EH (cell line): ENCODE measurements at regions not wholly inside any gene's neighbourhood (a gene's known extent, or its start where the extent isn't known, plus 50 kb on each side); places are given as distances from the start of the nearest gene placed in this dataset.

Source experiments
- DNase-seq: peaks from one replicate; pipeline ENCODE4 v3.0.0-alpha.2; 2015; ENCODE audit warnings: low read depth

DNA sequence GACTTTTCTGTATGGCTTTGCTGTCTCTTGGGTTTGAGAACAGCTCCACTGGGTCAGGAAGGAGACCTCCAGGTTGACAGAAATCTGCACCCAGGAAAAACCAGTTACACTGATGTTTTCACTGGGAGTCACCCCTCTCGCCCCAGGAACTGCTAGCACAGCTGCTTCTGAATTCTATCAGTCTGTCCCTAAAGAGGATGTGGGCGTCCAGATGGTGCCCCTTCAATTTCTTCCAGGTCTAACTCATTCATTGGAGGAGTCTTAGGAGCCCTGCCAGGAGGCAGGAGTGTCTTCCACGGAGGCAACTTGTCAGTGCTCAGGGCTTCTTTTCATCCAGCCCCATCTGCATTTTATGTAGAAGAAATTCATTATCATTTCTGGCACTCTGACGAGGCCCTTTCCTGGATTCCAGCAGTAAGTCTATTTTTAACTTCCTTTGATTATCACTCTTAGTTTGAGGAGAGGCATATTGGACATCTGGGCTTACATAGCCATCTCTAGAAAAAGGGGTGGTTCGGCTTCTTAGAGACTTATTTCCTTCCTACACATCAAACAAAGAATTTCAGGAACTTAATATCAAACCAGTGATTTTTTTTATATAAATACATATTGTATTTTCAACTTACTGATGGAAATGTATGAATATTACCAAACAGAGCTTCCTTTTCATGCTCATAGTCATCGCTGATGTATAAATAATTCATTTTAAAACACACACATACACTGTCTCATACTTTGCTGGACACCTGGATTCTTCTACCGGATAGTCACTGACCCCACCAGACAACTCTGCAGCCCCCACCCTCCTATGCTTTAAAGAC, 148.8 kb downstream of the IRX2 start:
- no peak for DNase-seq

DNA sequence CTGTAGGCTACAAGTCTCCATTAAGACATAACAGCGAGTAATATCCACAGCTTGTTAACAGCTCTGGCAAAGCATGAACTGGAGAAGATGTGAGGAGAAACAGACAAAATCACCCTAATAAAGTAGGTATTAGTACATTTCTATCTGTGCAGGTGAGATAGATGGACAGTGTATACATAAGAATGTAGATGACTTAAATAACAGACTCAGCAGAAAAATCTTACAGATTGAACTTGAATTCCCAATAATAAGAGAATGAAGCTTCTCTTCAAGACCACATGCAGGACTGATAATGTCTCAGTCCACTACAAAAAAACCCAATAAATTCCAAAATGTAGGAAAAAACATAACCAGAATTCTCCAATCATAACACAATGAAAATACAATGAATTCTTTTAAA, 153.0 kb downstream of the IRX2 start:
- no peak for DNase-seq

DNA sequence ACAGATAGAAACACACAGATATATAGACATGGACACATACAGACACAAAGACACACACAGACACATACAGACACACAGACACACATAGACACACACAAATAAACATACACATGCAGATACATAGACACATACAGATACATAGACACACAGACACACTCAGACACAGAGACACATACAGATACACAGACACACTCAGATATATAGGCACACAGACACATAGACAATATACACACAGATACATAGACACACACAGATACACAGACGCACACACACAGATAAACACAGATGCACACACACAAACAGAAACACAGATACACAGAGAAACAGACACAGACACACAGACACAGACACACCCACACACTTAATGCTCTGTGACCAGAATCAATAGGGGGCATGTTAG, 156.8 kb downstream of the IRX2 start:
- no peak for DNase-seq

DNA sequence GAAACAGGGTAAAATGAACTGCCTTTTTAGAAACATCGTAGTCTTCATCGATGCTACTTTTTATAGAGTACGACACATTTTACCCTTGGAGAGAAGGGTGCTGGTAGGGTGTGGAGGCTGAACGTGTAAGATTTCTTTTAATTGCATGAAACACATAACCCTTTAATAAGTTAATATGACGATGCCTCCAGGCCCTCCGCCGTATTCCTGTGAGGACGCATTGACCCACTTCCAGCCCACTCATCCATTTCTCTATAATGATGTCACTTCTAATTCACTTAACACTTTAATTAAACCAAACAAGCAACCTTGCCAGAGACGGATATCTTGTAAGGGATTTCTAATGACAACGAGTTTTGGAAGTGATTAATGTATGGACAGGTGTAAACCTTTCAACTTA, 158.7 kb downstream of the IRX2 start:
- DNase-seq, result no peak

DNA sequence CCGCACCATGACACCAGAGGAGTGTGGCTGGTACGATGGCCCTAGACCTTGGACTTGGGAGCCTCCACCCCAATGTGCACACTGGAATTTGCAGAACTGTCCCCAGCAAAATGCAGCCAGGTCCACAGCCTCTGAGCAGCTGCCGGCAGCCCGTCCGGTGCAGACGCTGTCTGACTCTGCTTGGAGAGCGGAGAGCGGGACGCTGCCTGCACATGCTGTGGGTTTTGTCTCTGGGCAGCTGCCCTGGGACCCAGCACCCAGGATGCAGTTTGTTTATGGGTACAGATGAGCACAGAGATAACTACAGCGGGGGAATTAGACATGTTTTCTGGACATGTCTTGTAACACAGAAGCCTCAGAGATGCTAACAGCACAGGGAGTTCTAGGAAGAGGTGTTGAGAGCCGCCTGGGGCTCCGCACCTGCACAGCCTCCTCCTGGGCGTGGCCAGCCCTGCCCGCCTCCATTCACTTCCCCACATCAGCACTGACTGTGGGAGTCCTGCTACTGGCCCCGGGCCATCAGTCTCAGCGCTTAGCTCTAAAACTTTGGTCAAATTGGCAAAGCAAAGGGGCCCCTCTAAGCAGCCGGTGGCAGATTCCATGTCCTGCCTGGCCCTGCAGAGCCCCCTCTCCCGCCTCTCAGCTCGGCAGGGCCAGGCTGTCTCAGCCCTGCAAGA, 159.6 kb downstream of the IRX2 start:
- no peak for DNase-seq

DNA sequence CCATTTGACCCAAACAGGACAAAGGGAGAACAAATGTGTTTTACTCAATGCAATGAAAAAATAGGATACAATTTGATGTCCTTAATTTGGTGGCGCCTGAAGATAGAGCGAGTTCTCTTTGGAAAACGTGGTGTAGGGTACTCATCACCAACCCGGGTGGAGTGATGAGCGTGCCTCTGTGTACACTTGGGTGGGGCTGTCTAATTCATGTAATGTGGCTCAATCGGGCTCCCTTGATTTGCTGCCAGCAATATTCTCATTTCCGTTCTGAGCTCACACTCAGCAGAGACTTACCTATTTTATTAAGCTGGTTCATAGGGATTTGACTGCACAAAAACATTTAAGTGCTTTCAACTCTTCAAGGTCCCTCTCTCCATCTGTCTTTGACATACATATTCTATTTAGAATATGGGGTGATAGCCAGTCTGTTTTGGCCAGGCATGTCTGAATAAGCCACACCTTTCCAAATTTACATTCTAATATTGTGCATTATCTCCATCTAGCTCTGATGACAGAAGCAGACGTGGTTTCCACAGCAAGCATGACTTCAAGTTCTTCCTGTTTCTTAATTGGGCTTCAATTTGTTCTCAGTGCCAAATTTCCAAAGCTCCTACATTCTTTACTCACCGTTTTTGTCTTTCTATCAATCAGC, 162.5 kb downstream of the IRX2 start:
- no peak for DNase-seq

DNA sequence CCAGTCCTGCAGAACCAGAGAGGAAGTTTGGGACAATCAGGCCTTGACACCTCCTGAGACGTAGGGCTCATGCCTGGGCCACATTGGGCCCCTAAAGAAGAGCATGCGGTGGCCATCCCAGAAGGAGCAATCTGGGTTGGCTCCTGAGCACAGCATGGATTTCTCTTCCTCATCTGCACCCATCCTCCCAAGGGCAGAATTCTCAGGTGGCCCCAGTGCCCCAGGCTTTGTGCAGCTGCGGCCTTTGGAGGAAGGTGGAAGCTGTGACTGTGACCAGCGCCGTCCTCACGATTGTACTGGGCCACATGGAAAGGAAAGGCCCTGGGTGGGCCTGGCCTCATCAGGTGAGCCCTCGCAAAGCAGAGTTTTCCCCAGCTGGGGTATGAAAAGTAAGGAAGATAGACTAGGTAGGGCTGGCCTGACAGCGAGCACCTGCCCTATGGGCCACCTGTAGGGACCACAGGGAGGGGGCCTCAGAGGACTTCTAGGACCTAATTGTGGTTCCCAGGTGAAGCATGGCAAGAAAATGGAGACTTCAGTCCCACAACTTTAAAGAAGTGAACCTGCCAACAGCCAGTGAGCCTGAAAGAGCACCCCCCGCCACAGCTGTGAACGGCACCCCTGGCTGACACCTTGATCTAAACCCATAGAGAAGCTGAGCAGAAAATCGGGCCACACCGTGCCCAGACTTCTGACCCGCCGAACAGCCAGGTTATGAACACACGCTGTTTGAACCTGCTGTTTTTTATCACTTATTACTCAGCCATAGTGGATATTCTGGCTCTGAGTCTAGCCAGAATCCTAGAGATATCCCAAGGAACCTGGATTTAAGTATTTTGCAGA, 164.1 kb downstream of the IRX2 start:
- DNase-seq, result no peak

DNA sequence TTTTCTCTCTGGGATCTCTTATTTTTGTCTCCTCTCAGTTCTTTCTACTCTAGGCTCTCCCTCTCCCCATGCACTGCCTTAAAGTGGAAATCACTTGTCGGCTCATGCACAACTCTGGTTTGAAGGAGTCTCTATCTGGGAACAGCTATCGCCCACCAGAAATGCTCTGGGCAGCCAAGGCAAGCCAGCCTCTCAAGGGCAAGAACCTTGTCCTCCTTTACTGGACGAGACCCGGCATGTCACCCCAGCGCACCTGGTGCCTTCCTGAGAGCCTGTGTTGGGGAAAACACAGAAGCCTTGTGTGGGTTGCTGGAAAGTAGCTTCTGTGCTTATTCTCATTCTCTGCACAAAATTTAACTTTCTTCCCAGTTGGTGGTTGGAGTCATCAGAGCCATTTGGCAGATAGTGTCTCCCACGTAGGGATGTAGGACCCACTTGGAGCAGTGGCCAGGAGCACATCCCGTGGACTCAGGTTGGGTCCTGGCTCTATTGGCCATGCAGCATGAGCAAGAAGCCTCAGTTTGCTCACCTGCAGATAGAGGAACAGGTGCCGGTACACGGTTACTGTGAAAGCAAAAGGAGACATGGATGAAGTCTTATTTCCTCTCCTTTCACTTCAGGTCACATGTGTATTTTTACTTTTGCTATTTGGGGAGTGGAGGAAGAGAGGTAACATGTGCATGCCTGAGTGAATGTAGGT, 165.3 kb downstream of the IRX2 start:
- no peak for DNase-seq

DNA sequence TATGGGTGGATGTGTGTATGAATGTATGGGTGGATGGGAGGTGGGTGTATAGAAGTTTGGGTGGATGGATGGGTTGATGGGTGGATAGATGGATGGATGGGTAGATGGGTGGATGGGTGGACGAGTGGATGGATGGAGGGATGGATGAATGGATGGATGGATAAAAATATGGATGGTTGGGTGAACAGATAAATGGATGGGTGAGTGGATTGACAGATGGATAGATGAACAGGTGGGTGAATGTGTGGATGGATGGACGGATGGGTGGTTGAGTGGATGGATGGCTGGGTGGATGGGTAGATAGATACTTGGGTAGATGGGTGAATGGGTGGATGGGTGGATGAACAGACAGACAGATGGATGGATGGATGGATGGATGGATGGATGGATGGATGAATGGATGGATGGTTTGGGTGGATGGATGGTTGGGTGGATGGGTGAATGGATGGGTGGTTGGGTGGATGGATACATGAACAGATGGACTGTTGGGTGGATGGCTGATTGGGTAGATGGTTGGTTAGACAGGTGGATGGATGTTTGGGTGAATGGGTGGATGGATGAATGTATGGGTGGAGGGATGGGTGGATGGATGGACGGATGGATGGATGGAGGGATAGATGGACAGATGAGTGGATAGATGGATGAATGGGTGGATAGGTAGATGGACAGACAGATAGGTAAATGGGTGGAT, 166.8 kb downstream of the IRX2 start:
- DNase-seq, result no peak

DNA sequence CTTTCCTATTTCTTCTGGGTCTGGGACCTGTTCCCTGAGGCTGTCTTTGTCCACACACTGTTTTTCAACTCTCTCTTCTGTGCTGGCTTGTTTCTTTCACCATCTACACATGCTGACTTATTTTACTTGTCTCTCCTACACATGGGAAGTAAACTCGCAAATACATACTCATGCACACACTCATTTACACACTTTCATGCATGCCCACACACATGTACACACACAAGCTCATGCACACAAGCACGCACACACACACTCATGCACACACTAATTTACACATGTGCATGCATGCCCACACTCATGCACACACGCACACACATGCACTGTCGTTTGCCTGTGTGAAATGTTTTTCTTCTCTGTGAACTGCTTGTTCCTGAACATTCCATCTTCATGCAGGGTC, 169.0 kb downstream of the IRX2 start:
- no peak for DNase-seq

DNA sequence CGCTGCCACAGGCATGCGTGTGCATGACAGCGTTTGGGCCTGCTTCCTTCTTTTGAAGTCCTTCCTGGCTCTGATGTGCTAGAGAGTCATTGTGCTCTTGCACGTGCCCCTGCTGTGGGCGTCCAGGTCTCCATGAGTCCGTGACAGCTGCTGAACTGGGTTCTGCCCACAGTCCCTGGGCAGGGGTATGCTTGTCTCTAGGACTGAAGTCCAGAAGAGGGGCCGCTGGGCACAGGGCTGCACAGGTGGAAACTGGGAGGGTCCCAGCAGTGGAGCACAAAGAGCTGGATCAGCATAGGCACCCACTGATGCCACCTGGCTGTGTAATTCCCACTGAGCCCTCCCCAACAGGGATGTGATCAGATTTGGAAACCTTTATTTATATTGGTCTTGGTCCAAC, 169.4 kb downstream of the IRX2 start:
- DNase-seq, result no peak

DNA sequence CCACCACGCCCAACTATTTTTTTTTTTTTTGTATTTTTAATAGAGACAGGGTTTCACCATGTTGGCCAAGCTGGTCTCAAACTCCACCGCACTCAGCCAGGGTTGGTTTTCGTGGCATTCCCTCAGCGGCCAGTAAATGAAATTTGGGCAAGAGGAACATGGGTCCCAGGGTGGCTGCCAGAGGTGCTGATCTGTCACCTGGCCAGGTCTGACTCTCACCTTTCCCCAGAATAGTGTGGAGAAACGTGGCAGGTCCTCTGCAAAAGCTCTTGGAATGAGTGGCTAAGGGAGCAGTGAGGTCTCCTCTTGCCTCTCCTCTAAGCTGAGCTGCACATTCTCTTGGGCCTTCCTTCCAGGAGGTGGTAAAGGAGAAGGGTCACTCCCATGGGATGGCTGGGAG, 170.1 kb downstream of the IRX2 start:
- DNase-seq, result no peak

DNA sequence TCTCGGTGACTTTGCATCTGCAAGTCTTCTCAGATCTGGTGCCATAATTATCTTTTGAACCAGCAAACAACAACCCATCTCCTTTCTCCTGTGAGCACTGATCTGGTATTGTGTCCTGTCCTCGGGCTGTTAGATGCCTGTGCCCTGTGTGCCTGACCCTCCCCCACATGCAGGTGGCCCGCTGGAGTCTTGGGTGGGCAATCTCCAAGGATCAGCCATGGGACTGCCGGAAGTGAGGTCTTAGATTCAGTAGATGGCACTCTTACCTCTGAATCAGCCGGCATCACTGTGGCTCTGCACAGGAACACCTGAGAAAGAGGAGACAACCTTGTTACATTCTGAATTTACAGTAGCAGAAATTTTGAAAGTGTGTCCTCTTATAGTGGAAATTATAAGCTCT, 172.4 kb downstream of the IRX2 start:
- DNase-seq, result no peak

DNA sequence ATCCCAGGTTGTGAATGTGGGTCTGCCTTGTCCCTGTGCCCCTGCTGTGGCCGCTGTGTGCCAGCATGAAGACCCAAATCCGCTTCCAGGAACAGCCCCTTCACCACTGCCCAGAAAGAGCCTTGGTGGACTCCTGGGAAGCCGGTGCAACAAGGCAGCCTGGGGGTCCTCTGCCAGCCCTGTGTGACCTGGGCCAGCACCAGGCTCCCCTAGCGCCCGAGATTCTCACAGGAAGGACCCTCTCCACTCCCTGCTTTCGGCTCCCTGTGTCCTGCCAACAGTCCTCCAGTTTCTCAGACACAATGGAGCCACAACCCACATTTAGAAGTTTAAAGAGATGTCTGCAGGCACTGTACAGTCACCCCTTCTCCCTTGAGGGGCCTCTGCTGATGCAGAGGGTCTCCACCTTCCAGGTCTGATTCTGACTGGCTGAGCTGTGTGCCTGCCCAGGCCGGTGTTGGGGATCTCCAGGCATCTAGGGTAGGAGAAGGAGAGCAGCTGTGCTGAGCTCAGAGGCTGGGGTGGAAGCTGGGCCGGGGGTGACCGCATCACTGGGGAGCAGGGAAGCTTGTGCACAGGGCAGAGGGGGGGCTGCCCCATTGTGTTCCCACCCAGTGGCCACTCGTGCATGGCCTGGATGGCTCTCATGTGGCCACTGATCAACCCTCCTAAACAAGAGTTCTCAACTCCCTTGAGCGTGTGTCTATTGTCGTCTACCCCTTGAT, 174.0 kb downstream of the IRX2 start:
- no peak for DNase-seq

DNA sequence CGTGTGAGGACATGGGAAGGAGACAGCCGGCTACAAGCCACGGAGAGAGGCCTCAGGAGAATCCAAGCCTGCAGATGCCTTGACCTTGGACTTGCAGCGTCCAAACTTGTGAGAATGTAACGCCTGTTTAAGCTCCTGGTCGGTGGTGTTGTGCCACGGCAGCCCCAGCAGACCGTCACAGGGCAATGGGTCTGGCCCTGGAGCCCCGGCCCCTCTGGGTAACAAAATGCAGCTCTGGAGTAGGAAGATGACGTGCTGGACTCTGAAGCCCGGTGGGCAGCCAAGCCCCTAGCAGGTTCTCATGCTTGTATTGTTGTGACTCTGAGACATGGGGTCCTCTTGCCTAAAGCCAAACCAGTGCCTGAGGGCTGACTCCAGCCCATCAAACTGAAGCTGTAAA, 174.7 kb downstream of the IRX2 start:
- DNase-seq, result no peak

DNA sequence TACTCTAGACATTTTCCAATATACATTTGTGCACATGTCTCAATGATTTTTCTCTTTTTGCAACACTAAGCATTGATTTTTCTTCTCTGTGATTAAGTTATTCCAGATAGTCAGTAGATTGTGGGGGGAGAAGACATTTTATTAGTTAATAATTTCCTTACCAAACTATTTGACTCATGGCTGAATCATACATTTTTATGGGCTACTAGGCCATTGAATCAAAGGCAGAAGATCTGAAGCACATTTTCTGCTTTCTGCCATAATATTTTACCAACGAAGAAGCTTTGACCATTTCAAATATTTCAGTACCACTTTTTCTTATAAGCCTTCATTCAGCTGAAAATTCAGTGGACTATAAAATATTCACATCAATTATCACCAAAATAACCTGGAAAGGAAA, 175.6 kb downstream of the IRX2 start:
- DNase-seq, result no peak

DNA sequence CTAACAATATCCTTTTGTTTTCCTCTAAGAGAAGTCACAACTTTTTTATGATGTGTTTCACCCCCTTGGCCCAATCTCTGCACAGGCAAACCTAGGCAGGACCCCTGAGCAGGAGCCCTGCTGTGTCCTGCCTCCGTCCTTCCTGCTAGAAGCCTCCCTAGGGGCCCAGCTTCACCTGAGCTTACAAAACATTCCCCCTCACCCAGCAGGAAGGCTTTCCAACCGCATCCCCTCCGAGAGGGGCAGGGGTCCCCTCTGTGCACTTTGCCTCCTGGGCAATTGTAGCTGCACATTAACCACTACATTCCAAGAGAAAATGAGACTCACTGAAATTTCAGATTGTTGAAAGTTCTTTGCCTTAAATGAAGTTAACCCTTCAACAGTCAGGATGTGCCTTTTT, 176.2 kb downstream of the IRX2 start:
- no peak for DNase-seq

DNA sequence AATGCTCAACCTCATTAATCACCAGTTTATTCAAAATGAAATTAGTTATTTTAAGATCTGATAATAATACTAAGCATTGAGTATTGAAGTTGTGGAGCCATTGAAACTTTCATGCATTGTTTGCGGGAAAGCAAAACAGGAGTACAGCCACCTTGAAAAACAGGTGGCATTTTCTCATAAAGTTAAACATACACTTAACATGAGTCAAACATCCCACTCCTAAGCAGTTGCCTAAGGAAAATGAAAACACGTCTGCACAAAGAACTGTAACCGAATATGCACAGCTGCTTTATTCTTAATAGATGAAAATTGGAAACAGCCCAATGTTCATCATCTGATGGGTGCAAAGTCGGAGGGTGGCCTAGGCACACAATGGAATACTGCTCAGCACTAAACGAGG, 177.3 kb downstream of the IRX2 start:
- DNase-seq, result no peak

DNA sequence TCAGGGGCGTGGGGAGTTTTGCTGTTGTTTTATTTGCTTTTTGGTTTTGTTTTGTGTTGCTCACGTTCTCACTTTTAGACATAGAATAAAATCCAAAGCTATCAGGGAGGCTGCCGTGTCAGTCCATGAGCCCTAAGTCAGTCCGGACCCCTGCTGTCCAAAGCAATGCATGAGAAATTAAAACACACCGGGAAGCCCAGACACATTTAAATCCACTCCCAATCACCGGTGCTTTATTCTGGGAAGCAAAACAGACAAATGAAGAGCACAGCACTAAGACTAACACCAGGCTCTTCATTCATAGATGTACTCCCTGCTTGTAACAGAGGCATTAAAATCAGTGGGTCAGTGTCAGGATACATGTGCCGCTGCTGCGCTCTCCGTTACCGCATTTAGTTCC, 180.9 kb downstream of the IRX2 start:
- DNase-seq, result no peak

DNA sequence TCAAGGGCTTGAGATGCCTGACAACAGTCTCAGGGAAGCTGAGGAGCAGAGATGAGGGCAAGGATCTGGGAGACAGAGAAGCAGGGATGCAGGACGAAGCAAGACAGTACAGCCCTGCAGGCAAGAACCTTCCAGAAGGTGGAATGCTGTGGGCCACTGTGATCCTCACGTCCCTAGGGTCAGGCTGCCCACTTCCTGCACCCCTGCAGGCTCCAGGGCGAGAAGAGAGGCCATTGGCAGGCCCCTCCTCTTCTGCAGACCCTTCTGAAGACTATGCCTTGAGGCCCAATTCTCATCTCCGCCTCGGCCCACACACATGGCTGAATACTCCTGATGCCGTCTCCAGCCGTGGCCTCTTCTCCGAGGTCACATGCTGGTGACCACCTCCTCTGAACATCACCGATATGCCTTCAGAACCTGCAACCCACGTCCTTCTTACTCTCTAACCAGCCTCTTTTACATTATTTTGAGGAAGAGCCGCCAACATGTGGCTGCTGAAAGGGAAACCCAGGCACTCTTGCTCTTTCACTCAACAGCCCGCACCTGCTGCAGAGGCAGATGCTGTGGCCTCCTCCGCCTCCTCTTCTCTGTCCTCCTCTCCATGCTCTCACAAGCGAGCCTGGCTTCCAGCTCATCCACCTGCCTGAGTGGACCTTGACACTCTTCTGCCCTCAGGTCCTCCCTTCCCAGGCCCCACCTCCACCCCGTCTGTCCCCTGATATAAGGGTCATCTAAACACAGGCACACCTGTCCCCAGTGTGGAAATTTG, 181.5 kb downstream of the IRX2 start:
- DNase-seq, result no peak
